GM23338 (cell line): ENCODE measurements at regions not wholly inside any gene's neighbourhood (a gene's known extent, or its start where the extent isn't known, plus 50 kb on each side); places are given as distances from the start of the nearest gene placed in this dataset.

ENCODE experiments used
- ATAC-seq: fragments of 200-7000 bp; cut with Tn5 transposase; 3 replicates; pipeline ENCODE4 v1.9.1; 2020
- DNase-seq: peaks from one replicate; pipeline ENCODE4 v3.0.0-alpha.2; 2015; ENCODE audit warnings: low spot score
- H2AFZ ChIP-seq: fragments of 200-600 bp; sonication (generic); 2 replicates; pipeline ENCODE4 v1.8.0; 2016; ENCODE audit warnings: antibody characterized with exemption, mild to moderate bottlenecking, moderate library complexity
- H3F3A ChIP-seq: fragments of 200-600 bp; sonication (generic); replicated peaks from 2 replicates; pipeline ENCODE4 v1.8.0; 2017; ENCODE audit warnings: antibody characterized with exemption, mixed run types, low read depth
- H3K27ac ChIP-seq: fragments of 200-600 bp; sonication (generic); 2 replicates; pipeline ENCODE4 v1.6.1; 2016; ENCODE audit warnings: low read depth
- H3K27me3 ChIP-seq: fragments of 200-600 bp; sonication (generic); 2 replicates; pipeline ENCODE4 v1.8.0; 2016; ENCODE audit warnings: mild to moderate bottlenecking, mixed run types, moderate library complexity; ENCODE audit not compliant: insufficient read depth
- H3K36me3 ChIP-seq: fragments of 200-600 bp; sonication (generic); 2 replicates; pipeline ENCODE4 v1.8.0; 2016; ENCODE audit warnings: mild to moderate bottlenecking; ENCODE audit not compliant: insufficient read depth
- H3K4me1 ChIP-seq: fragments of 200-600 bp; sonication (generic); 2 replicates; pipeline ENCODE4 v1.8.0; 2016; ENCODE audit warnings: mild to moderate bottlenecking, moderate library complexity; ENCODE audit not compliant: insufficient read depth
- H3K4me2 ChIP-seq: fragments of 200-600 bp; sonication (generic); 2 replicates; pipeline ENCODE4 v1.7.1; 2017; ENCODE audit warnings: mixed run types
- H3K4me3 ChIP-seq: fragments of 200-600 bp; sonication (generic); 2 replicates; pipeline ENCODE4 v1.6.1; 2016; ENCODE audit warnings: mixed run types
- H3K79me2 ChIP-seq: fragments of 200-600 bp; sonication (generic); replicated peaks from 2 replicates; pipeline ENCODE4 v1.8.0; 2017; ENCODE audit warnings: mild to moderate bottlenecking; ENCODE audit not compliant: insufficient read depth
- H3K9me2 ChIP-seq: fragments of 200-600 bp; sonication (generic); 2 replicates; pipeline ENCODE4 v1.8.0; 2017; ENCODE audit not compliant: insufficient read depth
- H4K20me1 ChIP-seq: fragments of 200-600 bp; sonication (generic); replicated peaks from 2 replicates; pipeline ENCODE4 v1.8.0; 2017; ENCODE audit warnings: mild to moderate bottlenecking; ENCODE audit not compliant: insufficient read depth
- H3K27ac Mint-ChIP-seq: 2 replicates; pipeline ENCODE4 v1.8.0; 2020; ENCODE audit warnings: inconsistent platforms, mild to moderate bottlenecking, moderate library complexity, mixed read lengths
- H3K27me3 Mint-ChIP-seq: 3 replicates; pipeline ENCODE4 v1.8.0; 2022; ENCODE audit warnings: low read depth, mild to moderate bottlenecking, moderate library complexity, mixed read lengths, inconsistent platforms; ENCODE audit not compliant: insufficient read depth, poor library complexity
- H3K36me3 Mint-ChIP-seq: 3 replicates; pipeline ENCODE4 v1.8.0; 2021; ENCODE audit warnings: low read depth, mild to moderate bottlenecking, inconsistent platforms, moderate library complexity, mixed read lengths
- H3K4me1 Mint-ChIP-seq: 3 replicates; pipeline ENCODE4 v1.8.0; 2020; ENCODE audit warnings: mild to moderate bottlenecking, inconsistent platforms, mixed read lengths
- H3K4me3 Mint-ChIP-seq: 3 replicates; pipeline ENCODE4 v1.8.0; 2021; ENCODE audit warnings: moderate library complexity, mild to moderate bottlenecking, inconsistent platforms, mixed read lengths
- H3K9me3 Mint-ChIP-seq: 3 replicates; pipeline ENCODE4 v1.8.0; 2020; ENCODE audit warnings: moderate library complexity, mild to moderate bottlenecking, inconsistent platforms, mixed read lengths
- ETS1 ChIP-seq: IDR thresholded peaks from 2 replicates; pipeline ENCODE4 v1.6.1; 2016; ENCODE audit warnings: antibody characterized with exemption
- JUNB ChIP-seq: IDR thresholded peaks from one replicate; pipeline ENCODE4 v1.6.1; 2016; ENCODE audit warnings: antibody characterized with exemption; ENCODE audit not compliant: unreplicated experiment
- POLR2AphosphoS5 ChIP-seq: IDR thresholded peaks from 2 replicates; pipeline ENCODE4 v1.6.1; 2016; ENCODE audit warnings: antibody characterized with exemption, low read depth
- ZNF462 ChIP-seq: fragments of 250-450 bp; sonication (Bioruptor Pico); IDR thresholded peaks from 2 replicates; pipeline ENCODE4 v1.5.0; 2020; ENCODE audit warnings: mild to moderate bottlenecking, moderate library complexity

GRCh38 chr7:106503626-106504025 is 157.3 kb downstream of the CCDC71L start:
- H3K79me2 ChIP-seq = no peaks in the 10 kb centered on the region
- Mint-ChIP-seq H3K36me3 (no peaks in the 10 kb centered on the region), H3K27ac (no peak overlapping the region), H3K27me3 (peaks cover 3% of the 10 kb centered on the region), H3K4me1 (no peaks in the 10 kb centered on the region), H3K4me3 (no peak overlapping the region), H3K9me3 (no peaks in the 10 kb centered on the region)
- H3K4me3 ChIP-seq = no peak overlapping the region
- no peaks in the 10 kb centered on the region for H3K27me3 ChIP-seq
- H3F3A ChIP-seq = no peaks in the 10 kb centered on the region
- TF ChIP-seq ETS1 = no peak
- no peak for DNase-seq
- H4K20me1 ChIP-seq = no peaks in the 10 kb centered on the region
- no peaks in the 10 kb centered on the region for H3K36me3 ChIP-seq
- no peak for ATAC-seq
- H3K4me2 ChIP-seq = no peak overlapping the region
- H3K9me2 ChIP-seq = 0 out of 2 replicates have a peak, but pooled peaks cover 3% of the 10 kb centered on the region
- H3K4me1 ChIP-seq = no peaks in the 10 kb centered on the region
- H2AFZ ChIP-seq = no peak overlapping the region
- H3K27ac ChIP-seq = no peak overlapping the region

- Histone ChIP-seq H3K4me3 (no peak overlapping the region), H3K27me3 (no peaks in the 10 kb centered on the region), H3K36me3 (no peaks in the 10 kb centered on the region), H2AFZ (peak overlapping the region; percentile 39), H3K27ac (no peak overlapping the region), H4K20me1 (no peaks in the 10 kb centered on the region), H3K9me2 (0 out of 2 replicates have a peak, but pooled peaks cover 3% of the 10 kb centered on the region), H3K4me1 (no peaks in the 10 kb centered on the region), H3K79me2 (no peaks in the 10 kb centered on the region), H3F3A (no peaks in the 10 kb centered on the region), H3K4me2 (no peak overlapping the region)
- ATAC-seq (no peak), DNase-seq (no peak)
- H3K4me3 Mint-ChIP-seq = no peak overlapping the region
- no peak overlapping the region for H3K27ac Mint-ChIP-seq
- H3K27me3 Mint-ChIP-seq = peaks cover 3% of the 10 kb centered on the region
- no peaks in the 10 kb centered on the region for H3K36me3 Mint-ChIP-seq
- H3K4me1 Mint-ChIP-seq = no peaks in the 10 kb centered on the region
- TF ChIP-seq ETS1 = no peak
- H3K9me3 Mint-ChIP-seq = peaks cover 2% of the 10 kb centered on the region; the same call in 1 of the 3 replicates
These were observed 159.1 kb downstream of the CCDC71L start for GRCh38 chr7:106501605-106502580.

- H3K27me3 ChIP-seq = no peaks in the 10 kb centered on the region
- H3K27ac Mint-ChIP-seq = peak overlapping the region; percentile 28
- no peaks in the 10 kb centered on the region for H4K20me1 ChIP-seq
- no peaks in the 10 kb centered on the region for H3K4me1 Mint-ChIP-seq
- DNase-seq = no peak
- H3K36me3 ChIP-seq = no peaks in the 10 kb centered on the region
- no peaks in the 10 kb centered on the region for H3K9me2 ChIP-seq
- H3K4me3 Mint-ChIP-seq = no peak overlapping the region
- peaks cover 2% of the 10 kb centered on the region; the same call in 1 of the 3 replicates for H3K9me3 Mint-ChIP-seq
- peaks cover 3% of the 10 kb centered on the region for H3K27me3 Mint-ChIP-seq
- TF ChIP-seq JUNB (no peak), POLR2AphosphoS5 (no peak), ZNF462 (CRISPR knock-in tag) (no peak)
- no peaks in the 10 kb centered on the region for H3F3A ChIP-seq
- no peak overlapping the region for H3K4me2 ChIP-seq
- H3K27ac ChIP-seq = no peak overlapping the region
- H3K36me3 Mint-ChIP-seq = no peaks in the 10 kb centered on the region
- H3K79me2 ChIP-seq = no peaks in the 10 kb centered on the region
- no peak for ATAC-seq
- H3K4me1 ChIP-seq = no peaks in the 10 kb centered on the region
- H3K4me3 ChIP-seq = no peak overlapping the region
- H2AFZ ChIP-seq = peak overlapping the region; percentile 66; the same call in 1 of the 2 replicates
These were observed 161.1 kb downstream of the CCDC71L start for GRCh38 chr7:106499897-106500296.
